ENCODE measurements at regions not wholly inside any gene's neighbourhood (a gene's known extent, or its start where the extent isn't known, plus 50 kb on each side); places are given as distances from the start of the nearest gene placed in this dataset.
"Not testable (repeated sequence)": the region's sequence is repeated elsewhere in the genome, so short reads cannot be mapped to it uniquely, and the experiment has no call there.

GRCh38 chr15:98541519-98541918 is 106.8 kb upstream of the IGF1R start:
- H3K27ac ChIP-seq: no peak overlapping the region
- no peak for TF ChIP-seq Cebpa-rat (IDR thresholded peaks at IDR 0.05)
- no peak overlapping the region for H3K4me3 ChIP-seq
- H4K20me1 ChIP-seq: no peaks in the 10 kb centered on the region
- no peak overlapping the region for H3K9ac ChIP-seq
- H3K36me3 ChIP-seq: no peaks in the 10 kb centered on the region
- no peaks in the 10 kb centered on the region for H3K4me1 ChIP-seq
- H3K9me3 ChIP-seq: no peaks in the 10 kb centered on the region
- H3K27me3 ChIP-seq: no peaks in the 10 kb centered on the region
- H3K4me2 ChIP-seq: no peak overlapping the region

- H3K4me1 ChIP-seq: peaks cover 5% of the 10 kb centered on the region
- no peaks in the 10 kb centered on the region for H3K36me3 ChIP-seq
- H3K4me3 ChIP-seq: no peak overlapping the region
- H3K27ac ChIP-seq: no peak overlapping the region
- H3K9me3 ChIP-seq: no peaks in the 10 kb centered on the region
- no peaks in the 10 kb centered on the region for H4K20me1 ChIP-seq
- H3K4me2 ChIP-seq: no peak overlapping the region
- H3K27me3 ChIP-seq: no peaks in the 10 kb centered on the region
- no peak for TF ChIP-seq Cebpa-rat (IDR thresholded peaks at IDR 0.05)
- no peak overlapping the region for H3K9ac ChIP-seq
Measured at GRCh38 chr15:98543237-98543636, 105.1 kb upstream of the IGF1R start.

GRCh38 chr15:98546329-98546728 is 102.0 kb upstream of the IGF1R start:
- H3K27ac ChIP-seq: no peak overlapping the region
- peaks cover 13% of the 10 kb centered on the region for H3K4me1 ChIP-seq
- no peak overlapping the region for H3K4me3 ChIP-seq
- H3K9ac ChIP-seq: no peak overlapping the region
- H4K20me1 ChIP-seq: no peaks in the 10 kb centered on the region
- H3K27me3 ChIP-seq: peaks cover 2% of the 10 kb centered on the region; the same call in 1 of the 2 replicates
- H3K36me3 ChIP-seq: no peaks in the 10 kb centered on the region
- peaks cover 12% of the 10 kb centered on the region; the same call in 1 of the 2 replicates for H3K9me3 ChIP-seq
- no peak overlapping the region for H3K4me2 ChIP-seq
- TF ChIP-seq Cebpa-rat (IDR thresholded peaks at IDR 0.05): no peak

GRCh38 chr15:98547275-98547674 is 101.1 kb upstream of the IGF1R start:
- Histone ChIP-seq H3K4me2 (peak overlapping the region; percentile 98), H3K27me3 (peaks cover 2% of the 10 kb centered on the region; the same call in 1 of the 2 replicates), H4K20me1 (no peaks in the 10 kb centered on the region), H3K9me3 (peaks cover 12% of the 10 kb centered on the region; the same call in 1 of the 2 replicates), H3K4me1 (peaks cover 13% of the 10 kb centered on the region), H3K9ac (no peak overlapping the region), H3K4me3 (no peak overlapping the region; the same call in 1 of the 2 replicates), H3K27ac (no peak overlapping the region), H3K36me3 (no peaks in the 10 kb centered on the region)
- no peak for TF ChIP-seq Cebpa-rat (IDR thresholded peaks at IDR 0.05)

- Histone ChIP-seq H3K9me3 (peaks cover 12% of the 10 kb centered on the region; the same call in 1 of the 2 replicates), H4K20me1 (no peaks in the 10 kb centered on the region), H3K27me3 (peaks cover 2% of the 10 kb centered on the region; the same call in 1 of the 2 replicates), H3K36me3 (no peaks in the 10 kb centered on the region), H3K4me1 (peaks cover 13% of the 10 kb centered on the region), H3K27ac (peak overlapping the region; percentile 18; the same call in 1 of the 2 replicates), H3K9ac (peak overlapping the region; percentile 79), H3K4me3 (peak overlapping the region; percentile 73), H3K4me2 (peak overlapping the region; percentile 98)
- TF ChIP-seq Cebpa-rat (IDR thresholded peaks at IDR 0.05): no peak
Measured at GRCh38 chr15:98547741-98548138, 100.6 kb upstream of the IGF1R start.

GRCh38 chr15:98548139-98548971 is 100.0 kb upstream of the IGF1R start:
- peak overlapping the region; percentile 98 for H3K4me2 ChIP-seq
- peak overlapping the region; percentile 73 for H3K4me3 ChIP-seq
- H3K9ac ChIP-seq: peak overlapping the region; percentile 79
- H3K27me3 ChIP-seq: peaks cover 2% of the 10 kb centered on the region; the same call in 1 of the 2 replicates
- no peaks in the 10 kb centered on the region for H4K20me1 ChIP-seq
- peaks cover 12% of the 10 kb centered on the region; the same call in 1 of the 2 replicates for H3K9me3 ChIP-seq
- peaks cover 13% of the 10 kb centered on the region for H3K4me1 ChIP-seq
- H3K36me3 ChIP-seq: no peaks in the 10 kb centered on the region
- no peak for TF ChIP-seq Cebpa-rat (IDR thresholded peaks at IDR 0.05)
- peak overlapping the region; percentile 18; the same call in 1 of the 2 replicates for H3K27ac ChIP-seq

- Histone ChIP-seq H3K4me1 (peaks cover 13% of the 10 kb centered on the region), H3K27ac (no peak overlapping the region), H3K4me3 (peak overlapping the region; percentile 73), H3K27me3 (peaks cover 2% of the 10 kb centered on the region; the same call in 1 of the 2 replicates), H4K20me1 (no peaks in the 10 kb centered on the region), H3K4me2 (peak overlapping the region; percentile 98), H3K9me3 (peaks cover 12% of the 10 kb centered on the region; the same call in 1 of the 2 replicates), H3K36me3 (no peaks in the 10 kb centered on the region), H3K9ac (no peak overlapping the region)
- no peak for TF ChIP-seq Cebpa-rat (IDR thresholded peaks at IDR 0.05)
Measured at GRCh38 chr15:98549003-98549402, 99.3 kb upstream of the IGF1R start.

- Histone ChIP-seq H4K20me1 (no peaks in the 10 kb centered on the region), H3K9ac (no peak overlapping the region), H3K9me3 (peaks cover 12% of the 10 kb centered on the region; the same call in 1 of the 2 replicates), H3K4me3 (no peak overlapping the region), H3K27ac (no peak overlapping the region), H3K36me3 (no peaks in the 10 kb centered on the region), H3K4me2 (no peak overlapping the region), H3K4me1 (peaks cover 13% of the 10 kb centered on the region), H3K27me3 (peaks cover 2% of the 10 kb centered on the region; the same call in 1 of the 2 replicates)
- TF ChIP-seq Cebpa-rat (IDR thresholded peaks at IDR 0.05): no peak
Measured at GRCh38 chr15:98549741-98550140, 98.6 kb upstream of the IGF1R start.

- H3K4me3 ChIP-seq, H3K4me2 ChIP-seq, H4K20me1 ChIP-seq, H3K9ac ChIP-seq, H3K36me3 ChIP-seq, H3K27ac ChIP-seq, H3K27me3 ChIP-seq: not testable (repeated sequence)
- Histone ChIP-seq H3K9me3 (peaks cover 12% of the 10 kb centered on the region; the same call in 1 of the 2 replicates), H3K4me1 (peaks cover 13% of the 10 kb centered on the region)
Measured at GRCh38 chr15:98550363-98550762, 98.0 kb upstream of the IGF1R start.

- Histone ChIP-seq H3K36me3 (no peaks in the 10 kb centered on the region), H3K9me3 (peaks cover 12% of the 10 kb centered on the region; the same call in 1 of the 2 replicates), H3K27ac (no peak overlapping the region), H4K20me1 (no peaks in the 10 kb centered on the region), H3K4me2 (no peak overlapping the region), H3K27me3 (peaks cover 2% of the 10 kb centered on the region; the same call in 1 of the 2 replicates), H3K9ac (no peak overlapping the region), H3K4me3 (no peak overlapping the region), H3K4me1 (peaks cover 12% of the 10 kb centered on the region)
- no peak for TF ChIP-seq Cebpa-rat (IDR thresholded peaks at IDR 0.05)
Measured at GRCh38 chr15:98551936-98552562, 96.3 kb upstream of the IGF1R start.

Data from BLaER1 (cell line).